GM23338 (cell line): ENCODE measurements at regions not wholly inside any gene's neighbourhood (a gene's known extent, or its start where the extent isn't known, plus 50 kb on each side); places are given as distances from the start of the nearest gene placed in this dataset.

Experiments
- CREB1 ChIP-seq: fragments of 250-450 bp; sonication (Bioruptor Pico); IDR thresholded peaks from 2 replicates; pipeline ENCODE4 v1.5.0; 2020; ENCODE audit warnings: low read depth, mild to moderate bottlenecking, moderate library complexity
- EZH2 ChIP-seq: fragments of 200-600 bp; sonication (generic); IDR thresholded peaks from one replicate; pipeline ENCODE4 v1.8.0; 2017; ENCODE audit warnings: antibody characterized with exemption, mild to moderate bottlenecking, low read depth; ENCODE audit not compliant: unreplicated experiment
- EZH2phosphoT487 ChIP-seq: fragments of 200-600 bp; sonication (generic); IDR thresholded peaks from one replicate; pipeline ENCODE4 v1.8.1; 2018; ENCODE audit warnings: antibody characterized with exemption; ENCODE audit not compliant: unreplicated experiment
- JUNB ChIP-seq: IDR thresholded peaks from one replicate; pipeline ENCODE4 v1.6.1; 2016; ENCODE audit warnings: antibody characterized with exemption; ENCODE audit not compliant: unreplicated experiment
- POLR2AphosphoS5 ChIP-seq: IDR thresholded peaks from 2 replicates; pipeline ENCODE4 v1.6.1; 2016; ENCODE audit warnings: antibody characterized with exemption, low read depth
- STAT1 ChIP-seq: IDR thresholded peaks from one replicate; pipeline ENCODE4 v1.6.1; 2016; ENCODE audit warnings: antibody characterized with exemption; ENCODE audit not compliant: unreplicated experiment
- ZNF114 ChIP-seq: fragments of 250-450 bp; sonication (Bioruptor Pico); IDR thresholded peaks from 2 replicates; pipeline ENCODE4 v1.5.0; 2020; ENCODE audit warnings: mild to moderate bottlenecking, moderate library complexity
- ZNF331 ChIP-seq: fragments of 250-450 bp; sonication (Bioruptor Pico); IDR thresholded peaks from 2 replicates; pipeline ENCODE4 v1.5.0; 2020; ENCODE audit warnings: low read depth, mild to moderate bottlenecking, moderate library complexity
- ZNF462 ChIP-seq: fragments of 250-450 bp; sonication (Bioruptor Pico); IDR thresholded peaks from 2 replicates; pipeline ENCODE4 v1.5.0; 2020; ENCODE audit warnings: mild to moderate bottlenecking, moderate library complexity
- TF ChIP-seq, protein P1 (sequence below), 2 experiments: fragments of 200-600 bp in 1 of 2; sonication (generic) in 1 of 2; conservative IDR thresholded peaks; 2 replicates each; pipeline versions ENCODE4 v1.5.1 to v1.6.1; 2016 to 2017; ENCODE audit warnings: antibody characterized with exemption in 2 of 2, low read depth in 2 of 2, mild to moderate bottlenecking in 2 of 2, moderate library complexity in 1 of 2
- TF ChIP-seq, protein P2 (sequence below): IDR thresholded peaks from one replicate; pipeline ENCODE4 v1.6.1; 2018; ENCODE audit warnings: antibody characterized with exemption; ENCODE audit not compliant: unreplicated experiment

GRCh38 chr9:25177858-25178257, 500.4 kb downstream of the TUSC1 start:
- TF ChIP-seq, protein P1, sequence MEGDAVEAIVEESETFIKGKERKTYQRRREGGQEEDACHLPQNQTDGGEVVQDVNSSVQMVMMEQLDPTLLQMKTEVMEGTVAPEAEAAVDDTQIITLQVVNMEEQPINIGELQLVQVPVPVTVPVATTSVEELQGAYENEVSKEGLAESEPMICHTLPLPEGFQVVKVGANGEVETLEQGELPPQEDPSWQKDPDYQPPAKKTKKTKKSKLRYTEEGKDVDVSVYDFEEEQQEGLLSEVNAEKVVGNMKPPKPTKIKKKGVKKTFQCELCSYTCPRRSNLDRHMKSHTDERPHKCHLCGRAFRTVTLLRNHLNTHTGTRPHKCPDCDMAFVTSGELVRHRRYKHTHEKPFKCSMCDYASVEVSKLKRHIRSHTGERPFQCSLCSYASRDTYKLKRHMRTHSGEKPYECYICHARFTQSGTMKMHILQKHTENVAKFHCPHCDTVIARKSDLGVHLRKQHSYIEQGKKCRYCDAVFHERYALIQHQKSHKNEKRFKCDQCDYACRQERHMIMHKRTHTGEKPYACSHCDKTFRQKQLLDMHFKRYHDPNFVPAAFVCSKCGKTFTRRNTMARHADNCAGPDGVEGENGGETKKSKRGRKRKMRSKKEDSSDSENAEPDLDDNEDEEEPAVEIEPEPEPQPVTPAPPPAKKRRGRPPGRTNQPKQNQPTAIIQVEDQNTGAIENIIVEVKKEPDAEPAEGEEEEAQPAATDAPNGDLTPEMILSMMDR (conservative IDR thresholded peaks at IDR 0.05; ENCODE audit: low read depth in 2 of 2): no peak
- TF ChIP-seq POLR2AphosphoS5 (no peak), ZNF114 (CRISPR knock-in tag) (no peak), CREB1 (CRISPR knock-in tag) (no peak), EZH2 (no peak), ZNF331 (no peak), EZH2phosphoT487 (no peak), ZNF462 (CRISPR knock-in tag) (no peak), JUNB (no peak), STAT1 (no peak)
- TF ChIP-seq, protein P2, sequence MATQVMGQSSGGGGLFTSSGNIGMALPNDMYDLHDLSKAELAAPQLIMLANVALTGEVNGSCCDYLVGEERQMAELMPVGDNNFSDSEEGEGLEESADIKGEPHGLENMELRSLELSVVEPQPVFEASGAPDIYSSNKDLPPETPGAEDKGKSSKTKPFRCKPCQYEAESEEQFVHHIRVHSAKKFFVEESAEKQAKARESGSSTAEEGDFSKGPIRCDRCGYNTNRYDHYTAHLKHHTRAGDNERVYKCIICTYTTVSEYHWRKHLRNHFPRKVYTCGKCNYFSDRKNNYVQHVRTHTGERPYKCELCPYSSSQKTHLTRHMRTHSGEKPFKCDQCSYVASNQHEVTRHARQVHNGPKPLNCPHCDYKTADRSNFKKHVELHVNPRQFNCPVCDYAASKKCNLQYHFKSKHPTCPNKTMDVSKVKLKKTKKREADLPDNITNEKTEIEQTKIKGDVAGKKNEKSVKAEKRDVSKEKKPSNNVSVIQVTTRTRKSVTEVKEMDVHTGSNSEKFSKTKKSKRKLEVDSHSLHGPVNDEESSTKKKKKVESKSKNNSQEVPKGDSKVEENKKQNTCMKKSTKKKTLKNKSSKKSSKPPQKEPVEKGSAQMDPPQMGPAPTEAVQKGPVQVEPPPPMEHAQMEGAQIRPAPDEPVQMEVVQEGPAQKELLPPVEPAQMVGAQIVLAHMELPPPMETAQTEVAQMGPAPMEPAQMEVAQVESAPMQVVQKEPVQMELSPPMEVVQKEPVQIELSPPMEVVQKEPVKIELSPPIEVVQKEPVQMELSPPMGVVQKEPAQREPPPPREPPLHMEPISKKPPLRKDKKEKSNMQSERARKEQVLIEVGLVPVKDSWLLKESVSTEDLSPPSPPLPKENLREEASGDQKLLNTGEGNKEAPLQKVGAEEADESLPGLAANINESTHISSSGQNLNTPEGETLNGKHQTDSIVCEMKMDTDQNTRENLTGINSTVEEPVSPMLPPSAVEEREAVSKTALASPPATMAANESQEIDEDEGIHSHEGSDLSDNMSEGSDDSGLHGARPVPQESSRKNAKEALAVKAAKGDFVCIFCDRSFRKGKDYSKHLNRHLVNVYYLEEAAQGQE: no peak
